H9 (cell line): ENCODE measurements at regions not wholly inside any gene's neighbourhood (a gene's known extent, or its start where the extent isn't known, plus 50 kb on each side); places are given as distances from the start of the nearest gene placed in this dataset.

ENCODE experiments used
- DNase-seq: peaks from one replicate; pipeline ENCODE4 v3.0.0-alpha.2; 2017
- H2AFZ ChIP-seq: one replicate; pipeline ENCODE4 v1.6.1; 2013; ENCODE audit warnings: mild to moderate bottlenecking, low read length, control low read depth, moderate library complexity
- H2AK5ac ChIP-seq: 2 replicates; pipeline ENCODE4 v1.6.1; 2013; ENCODE audit warnings: low read length, control low read depth, mixed read lengths; ENCODE audit not compliant: insufficient read length
- H2BK120ac ChIP-seq: one replicate; pipeline ENCODE4 v1.6.1; 2013; ENCODE audit warnings: low read depth, mild to moderate bottlenecking, low read length, control low read depth, inconsistent platforms; ENCODE audit not compliant: poor library complexity, severe bottlenecking
- H2BK12ac ChIP-seq: 2 replicates; pipeline ENCODE4 v1.6.1; 2013; ENCODE audit warnings: low read length, control low read depth, mixed read lengths, low read depth; ENCODE audit not compliant: insufficient read length
- H2BK15ac ChIP-seq: 2 replicates; pipeline ENCODE4 v1.6.1; 2013; ENCODE audit warnings: low read depth, low read length, control low read depth
- H2BK20ac ChIP-seq: one replicate; pipeline ENCODE4 v1.6.1; 2013; ENCODE audit warnings: low read depth, mild to moderate bottlenecking, low read length, control low read depth, inconsistent platforms; ENCODE audit not compliant: poor library complexity, severe bottlenecking
- H2BK5ac ChIP-seq: 2 replicates; pipeline ENCODE4 v1.6.1; 2013; ENCODE audit warnings: low read length, control low read depth, mixed read lengths; ENCODE audit not compliant: insufficient read length
- H3K14ac ChIP-seq: 2 replicates; pipeline ENCODE4 v1.6.1; 2013; ENCODE audit warnings: low read length, control low read depth; ENCODE audit not compliant: insufficient read depth
- H3K18ac ChIP-seq: 2 replicates; pipeline ENCODE4 v1.6.1; 2013; ENCODE audit warnings: low read depth, mild to moderate bottlenecking, mixed read lengths, low read length, control low read depth; ENCODE audit not compliant: insufficient read length
- H3K23ac ChIP-seq: 2 replicates; pipeline ENCODE4 v1.6.1; 2013; ENCODE audit warnings: low read length, control low read depth, mixed read lengths, low read depth; ENCODE audit not compliant: insufficient read length
- H3K23me2 ChIP-seq: 2 replicates; pipeline ENCODE4 v1.6.1; 2013; ENCODE audit warnings: low read depth, mild to moderate bottlenecking, mixed read lengths, low read length, control low read depth; ENCODE audit not compliant: insufficient read length, poor library complexity, severe bottlenecking
- H3K27ac ChIP-seq: 2 replicates; pipeline ENCODE4 v1.5.1; 2013; ENCODE audit warnings: low read length, control low read depth, mixed read lengths, low read depth; ENCODE audit not compliant: insufficient read length
- H3K27me3 ChIP-seq: 2 replicates; pipeline ENCODE4 v1.6.1; 2013; ENCODE audit warnings: low read length, control low read depth, inconsistent platforms; ENCODE audit not compliant: insufficient read depth
- H3K4ac ChIP-seq: 2 replicates; pipeline ENCODE4 v1.6.1; 2013; ENCODE audit warnings: low read depth, mild to moderate bottlenecking, control low read depth, inconsistent platforms, low read length, moderate library complexity
- H3K4me1 ChIP-seq: 2 replicates; pipeline ENCODE4 v1.6.1; 2013; ENCODE audit warnings: low read length, control low read depth, inconsistent platforms; ENCODE audit not compliant: insufficient read depth
- H3K4me2 ChIP-seq: 2 replicates; pipeline ENCODE4 v1.6.1; 2013; ENCODE audit warnings: low read length, control low read depth, mixed read lengths; ENCODE audit not compliant: insufficient read length, insufficient read depth
- H3K56ac ChIP-seq: 2 replicates; pipeline ENCODE4 v1.6.1; 2013; ENCODE audit warnings: low read depth, mild to moderate bottlenecking, mixed read lengths, low read length, control low read depth; ENCODE audit not compliant: insufficient read length
- H3K79me1 ChIP-seq: 2 replicates; pipeline ENCODE4 v1.6.1; 2013; ENCODE audit warnings: low read depth, mild to moderate bottlenecking, moderate library complexity, low read length, control low read depth, inconsistent platforms; ENCODE audit not compliant: insufficient read depth, poor library complexity, severe bottlenecking
- H3K79me2 ChIP-seq: 2 replicates; pipeline ENCODE4 v1.6.1; 2013; ENCODE audit warnings: low read length, control low read depth, inconsistent platforms; ENCODE audit not compliant: insufficient read depth
- H3K9ac ChIP-seq: 2 replicates; pipeline ENCODE4 v1.6.1; 2013; ENCODE audit warnings: low read length, control low read depth, mixed read lengths; ENCODE audit not compliant: insufficient read length; ENCODE audit errors: extremely low read depth
- H3K9me3 ChIP-seq: one replicate; pipeline ENCODE4 v1.6.1; 2013; ENCODE audit warnings: low read depth, low read length, inconsistent platforms; ENCODE audit not compliant: control insufficient read depth
- H3T11ph ChIP-seq: one replicate; pipeline ENCODE4 v1.6.1; 2013; ENCODE audit warnings: mild to moderate bottlenecking, low read length, control low read depth, inconsistent platforms
- H4K20me1 ChIP-seq: one replicate; pipeline ENCODE4 v1.6.1; 2013; ENCODE audit not compliant: control insufficient read depth, insufficient read length, insufficient read depth
- H4K5ac ChIP-seq: 2 replicates; pipeline ENCODE4 v1.6.1; 2013; ENCODE audit warnings: low read depth, mild to moderate bottlenecking, mixed read lengths, low read length, control low read depth; ENCODE audit not compliant: insufficient read length
- H4K8ac ChIP-seq: replicated peaks from 2 replicates; pipeline ENCODE4 v1.6.1; 2013; ENCODE audit warnings: low read length, control low read depth, mixed read lengths, low read depth; ENCODE audit not compliant: insufficient read length
- H4K91ac ChIP-seq: 2 replicates; pipeline ENCODE4 v1.6.1; 2013; ENCODE audit warnings: low read depth, mild to moderate bottlenecking, moderate library complexity, mixed read lengths, low read length, control low read depth; ENCODE audit not compliant: insufficient read length
- H3K27ac Mint-ChIP-seq, 3 experiments: 2 replicates in 2 of 3; 3 replicates in 1 of 3; pipeline ENCODE4 v1.8.0; 2020 to 2021; ENCODE audit warnings: mixed read lengths in 3 of 3, mild to moderate bottlenecking in 1 of 3, moderate library complexity in 1 of 3
- H3K27me3 Mint-ChIP-seq: 2 replicates; pipeline ENCODE4 v1.8.0; 2021; ENCODE audit warnings: low read depth, mild to moderate bottlenecking, moderate library complexity, mixed read lengths
- H3K36me3 Mint-ChIP-seq, 3 experiments: 2 replicates in 2 of 3; 3 replicates in 1 of 3; pipeline ENCODE4 v1.8.0; 2020 to 2021; ENCODE audit warnings: low read depth in 3 of 3, mixed read lengths in 3 of 3; ENCODE audit not compliant: insufficient read depth in 1 of 3
- H3K4me1 Mint-ChIP-seq, 2 experiments: 2 replicates each; pipeline ENCODE4 v1.8.0; 2020; ENCODE audit warnings: mixed read lengths in 2 of 2
- H3K4me3 Mint-ChIP-seq, 2 experiments: 2 replicates in 1 of 2; 3 replicates in 1 of 2; pipeline ENCODE4 v1.8.0; 2020 to 2021; ENCODE audit warnings: mild to moderate bottlenecking in 2 of 2, mixed read lengths in 2 of 2, moderate library complexity in 1 of 2
- H3K9me3 Mint-ChIP-seq, 2 experiments: 2 replicates in 1 of 2; 3 replicates in 1 of 2; pipeline ENCODE4 v1.8.0; 2020; ENCODE audit warnings: mild to moderate bottlenecking in 2 of 2, mixed read lengths in 2 of 2, moderate library complexity in 1 of 2
- CTCF ChIP-seq: fragments of 200-600 bp; sonication (generic); conservative IDR thresholded peaks from 3 replicates; pipeline ENCODE4 v1.8.0; 2021; ENCODE audit warnings: antibody characterized with exemption, mild to moderate bottlenecking
- WGBS: extraction: QIAGEN DNeasy Blood & Tissue Kit; methylation state at CpG from one replicate; pipeline ENCODE4 v1.1.7; 2013; ENCODE audit warnings: missing lambda C conversion rate, low lambda C conversion rate, mixed read lengths; ENCODE audit not compliant: insufficient read length; ENCODE audit errors: extremely low coverage; 5-methylcytosine and 5-hydroxymethylcytosine counted together

DNA sequence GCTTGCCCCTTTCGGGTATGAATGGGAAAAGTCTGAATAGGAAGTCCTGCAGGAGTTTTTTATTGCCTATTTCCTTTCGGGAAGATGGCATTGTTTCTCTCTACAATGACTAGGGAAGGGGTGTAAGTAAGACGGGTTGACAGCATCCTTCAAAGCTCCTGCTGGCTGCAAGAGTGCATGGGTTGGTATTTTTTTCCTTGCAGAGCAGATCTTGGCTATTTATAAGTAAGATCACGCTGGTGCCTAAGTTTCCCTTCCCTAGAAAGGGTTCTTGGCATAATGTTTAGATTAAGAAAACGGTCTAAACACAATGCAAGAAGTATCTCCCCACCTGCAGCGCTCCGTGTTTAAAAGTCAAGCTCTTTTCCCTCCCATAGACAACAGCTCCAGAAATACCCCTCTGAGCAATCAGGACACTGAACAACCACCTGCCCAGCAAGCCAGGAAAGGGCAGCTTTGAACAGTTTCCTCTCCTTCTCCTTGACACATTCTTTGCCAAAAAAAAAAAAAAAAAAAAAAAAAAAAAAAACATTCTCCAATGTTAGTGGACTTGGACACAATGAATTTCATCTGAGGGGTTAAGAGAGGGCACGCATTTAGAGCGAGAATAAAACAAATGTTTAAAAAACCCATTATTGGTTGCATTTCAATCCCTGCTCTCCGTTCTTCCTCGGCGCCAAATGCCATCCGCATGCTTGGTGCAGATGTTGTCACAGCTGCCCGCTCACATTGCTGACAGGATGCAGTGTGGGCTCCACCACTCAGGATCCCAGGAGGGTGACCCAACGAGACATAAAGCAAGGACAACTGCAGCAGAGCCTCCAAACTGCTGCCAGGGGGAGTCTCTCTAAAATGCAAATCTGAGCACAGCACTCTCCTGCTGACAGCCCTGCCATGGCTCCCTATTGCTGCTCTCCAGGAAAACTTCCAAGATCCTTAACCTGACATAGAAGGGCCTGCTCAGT, 427.4 kb upstream of the MGMT start:
- no peaks in the 10 kb centered on the region for H4K20me1 ChIP-seq
- no peak overlapping the region for H3K18ac ChIP-seq
- DNase-seq = no peak
- no peak overlapping the region for H3K4ac ChIP-seq
- no peak overlapping the region; the same call in 1 of the 2 replicates for H3K14ac ChIP-seq
- no peaks in the 10 kb centered on the region for H3K79me2 ChIP-seq
- Mint-ChIP-seq H3K27ac (no peak overlapping the region), H3K9me3 (no peaks in the 10 kb centered on the region), H3K4me1 (peaks cover 18 to 24% of the 10 kb centered on the region in 2 experiments), H3K27me3 (no peaks in the 10 kb centered on the region; the same call in 1 of the 2 replicates), H3K4me3 (no peak overlapping the region), H3K36me3 (no peaks in the 10 kb centered on the region; a peak in 1 of 7 replicates)
- H3K4me2 ChIP-seq = no peak overlapping the region
- no peak overlapping the region for H2BK5ac ChIP-seq
- H3T11ph ChIP-seq = no peak overlapping the region
- no peak overlapping the region for H4K5ac ChIP-seq
- no peak overlapping the region for H3K9ac ChIP-seq
- H3K27ac ChIP-seq = no peak overlapping the region
- no peak for TF ChIP-seq CTCF
- WGBS = no CpG with 5 or more reads among the region's 15 CpGs
- no peak overlapping the region for H2BK120ac ChIP-seq
- H4K91ac ChIP-seq = no peak overlapping the region
- H4K8ac ChIP-seq = no peak overlapping the region
- H2BK20ac ChIP-seq = no peak overlapping the region
- H3K4me1 ChIP-seq = peaks cover 4% of the 10 kb centered on the region; the same call in 1 of the 2 replicates
- H3K27me3 ChIP-seq = no peaks in the 10 kb centered on the region
- no peaks in the 10 kb centered on the region for H3K23me2 ChIP-seq
- H2BK12ac ChIP-seq = no peak overlapping the region
- H2BK15ac ChIP-seq = no peak overlapping the region
- H3K23ac ChIP-seq = no peak overlapping the region
- H2AFZ ChIP-seq = no peak overlapping the region
- no peaks in the 10 kb centered on the region for H3K9me3 ChIP-seq
- H2AK5ac ChIP-seq = no peak overlapping the region
- H3K56ac ChIP-seq = no peak overlapping the region
- no peaks in the 10 kb centered on the region for H3K79me1 ChIP-seq
